GM21423 (cell line): ENCODE measurements at regions not wholly inside any gene's neighbourhood (a gene's known extent, or its start where the extent isn't known, plus 50 kb on each side); places are given as distances from the start of the nearest gene placed in this dataset.
"Not testable (repeated sequence)": the region's sequence is repeated elsewhere in the genome, so short reads cannot be mapped to it uniquely, and the experiment has no call there.

Source experiments
- ATAC-seq: cut with Tn5 transposase; IDR thresholded peaks from one replicate; pipeline ENCODE4 v1.9.1; 2021; ENCODE audit warnings: mild to moderate bottlenecking, moderate library complexity; ENCODE audit not compliant: unreplicated experiment

GRCh38 chr12:31162896-31163560, 89.4 kb downstream of the DDX11 start:
- not testable (repeated sequence) for ATAC-seq

- ATAC-seq = not testable (repeated sequence)
Observed at GRCh38 chr12:31174293-31174692, 100.6 kb downstream of the DDX11 start.

GRCh38 chr12:31177514-31177913, 103.9 kb downstream of the DDX11 start:
- ATAC-seq = not testable (repeated sequence)

- ATAC-seq = not testable (repeated sequence)
Observed at GRCh38 chr12:31178875-31179274, 105.2 kb downstream of the DDX11 start.

GRCh38 chr12:31179627-31180237, 106.1 kb downstream of the DDX11 start:
- ATAC-seq = not testable (repeated sequence)

GRCh38 chr12:31182571-31182970, 108.9 kb downstream of the DDX11 start:
- not testable (repeated sequence) for ATAC-seq

- not testable (repeated sequence) for ATAC-seq
Observed at GRCh38 chr12:31183107-31183506, 109.4 kb downstream of the DDX11 start.

- not testable (repeated sequence) for ATAC-seq
Observed at GRCh38 chr12:31183899-31184298, 110.2 kb downstream of the DDX11 start.

GRCh38 chr12:31184667-31185066, 111.0 kb downstream of the DDX11 start:
- not testable (repeated sequence) for ATAC-seq

GRCh38 chr12:31192689-31193088, 119.0 kb downstream of the DDX11 start:
- not testable (repeated sequence) for ATAC-seq

- not testable (repeated sequence) for ATAC-seq
Observed at GRCh38 chr12:31195620-31196019, 122.0 kb downstream of the DDX11 start.

GRCh38 chr12:31199476-31199875, 125.8 kb downstream of the DDX11 start:
- ATAC-seq = not testable (repeated sequence)

- no peak for ATAC-seq
Observed at GRCh38 chr12:31201382-31201781, 124.6 kb downstream of the SINHCAF start.

GRCh38 chr12:31203261-31203660, 122.7 kb downstream of the SINHCAF start:
- no peak for ATAC-seq

- ATAC-seq = peak; percentile 92
Observed at GRCh38 chr12:31205054-31205453, 120.9 kb downstream of the SINHCAF start.

GRCh38 chr12:31206038-31206670, 119.8 kb downstream of the SINHCAF start:
- no peak for ATAC-seq

GRCh38 chr12:31207799-31208465, 118.0 kb downstream of the SINHCAF start:
- ATAC-seq = no peak

- ATAC-seq = no peak
Observed at GRCh38 chr12:31210104-31210503, 115.8 kb downstream of the SINHCAF start.

- no peak for ATAC-seq
Observed at GRCh38 chr12:31210541-31210940, 115.4 kb downstream of the SINHCAF start.

GRCh38 chr12:31214626-31215517, 111.1 kb downstream of the SINHCAF start:
- no peak for ATAC-seq
